ENCODE measurements at regions not wholly inside any gene's neighbourhood (a gene's known extent, or its start where the extent isn't known, plus 50 kb on each side); places are given as distances from the start of the nearest gene placed in this dataset.

GRCh38 chr5:85681871-85682270 is 935.9 kb upstream of the COX7C start:
- TF ChIP-seq CTCF (conservative IDR thresholded peaks at IDR 0.05) = no peak
- TF ChIP-seq EZH2 (IDR thresholded peaks at IDR 0.05; ENCODE audit: low read depth) = no peak
